B cell (primary cell): ENCODE measurements at regions not wholly inside any gene's neighbourhood (a gene's known extent, or its start where the extent isn't known, plus 50 kb on each side); places are given as distances from the start of the nearest gene placed in this dataset.

Experiments
- ATAC-seq: fragments of 200-7000 bp; cut with Tn5 transposase; one replicate; pipeline ENCODE4 v1.10.0; 2021; ENCODE audit warnings: low read depth, mild to moderate bottlenecking, moderate number of reproducible peaks, moderate library complexity
- CTCF ChIA-PET: fragments of 350-600 bp; sonication (Branson Sonifier 250); formaldehyde crosslinking; loops from one replicate; lab custom pipeline; 2021; ENCODE audit warnings: antibody characterized with exemption, inconsistent platforms; lab: Charles Lee
- POLR2A ChIA-PET: fragments of 350-600 bp; sonication (Branson Sonifier 250); formaldehyde crosslinking; loops from one replicate; lab custom pipeline; 2021; ENCODE audit warnings: antibody characterized with exemption; lab: Charles Lee
- DNase-seq: peaks from one replicate; pipeline ENCODE4 v3.0.0; 2013
- H2AFZ ChIP-seq: 2 replicates; pipeline ENCODE4 v1.6.1; 2012; ENCODE audit warnings: mild to moderate bottlenecking, low read depth, low read length; ENCODE audit not compliant: insufficient read depth, poor library complexity, severe bottlenecking
- H3K27ac ChIP-seq, 2 donors: 1 replicate in 1 of 2; 2 replicates in 1 of 2; pipeline ENCODE4 v1.5.1; 2012 to 2013; ENCODE audit warnings: low read length in 2 of 2, mild to moderate bottlenecking in 2 of 2, moderate library complexity in 1 of 2
- H3K27me3 ChIP-seq, 4 experiments: fragments of 200-600 bp in 1 of 4; sonication (generic) in 1 of 4; replicated peaks in 1 of 4; 1 replicate in 2 of 4; 2 replicates in 2 of 4; pipeline versions ENCODE4 v1.6.1 to v1.7.0; 2013 to 2016; ENCODE audit warnings: low read length in 3 of 4, mild to moderate bottlenecking in 2 of 4, mixed read lengths in 1 of 4, moderate library complexity in 1 of 4; ENCODE audit not compliant: insufficient read depth in 4 of 4, control insufficient read depth in 3 of 4; ENCODE audit errors: control extremely low read depth in 1 of 4
- H3K36me3 ChIP-seq, 2 experiments: replicated peaks in 1 of 2; 1 replicate in 1 of 2; 2 replicates in 1 of 2; pipeline versions ENCODE4 v1.6.1 to v1.7.1; 2013; ENCODE audit warnings: low read length in 1 of 2; ENCODE audit not compliant: insufficient read depth in 2 of 2, control insufficient read depth in 1 of 2; ENCODE audit errors: control extremely low read depth in 1 of 2, extremely low read depth in 1 of 2
- H3K4me1 ChIP-seq, 2 donors: fragments of 200-600 bp in 1 of 2; sonication (generic) in 1 of 2; 1 replicate in 1 of 2; 2 replicates in 1 of 2; pipeline versions ENCODE4 v1.5.1 to v1.6.1; 2013 to 2017; ENCODE audit warnings: low read length in 2 of 2; ENCODE audit not compliant: control insufficient read depth in 2 of 2, insufficient read depth in 2 of 2
- H3K4me2 ChIP-seq: replicated peaks from 2 replicates; pipeline ENCODE3; 2012; ENCODE audit warnings: mild to moderate bottlenecking, low read depth, low read length; ENCODE audit not compliant: poor library complexity, severe bottlenecking
- H3K4me3 ChIP-seq, 5 experiments: fragments of 200-600 bp in 1 of 5; sonication (generic) in 1 of 5; 1 replicate in 3 of 5; 2 replicates in 2 of 5; pipeline versions ENCODE4 v1.5.1 to v1.7.0; 2011 to 2016; ENCODE audit warnings: low read length in 4 of 5, mild to moderate bottlenecking in 4 of 5, low read depth in 2 of 5, control low read depth in 1 of 5, moderate library complexity in 1 of 5; ENCODE audit not compliant: insufficient read depth in 1 of 5; ENCODE audit errors: control extremely low read depth in 1 of 5, extremely low read depth in 1 of 5
- H3K79me2 ChIP-seq: fragments of 200-600 bp; sonication (generic); one replicate; pipeline ENCODE4 v1.6.0; 2016; ENCODE audit warnings: low read length; ENCODE audit not compliant: control insufficient read depth, insufficient read depth
- H3K9ac ChIP-seq: fragments of 200-600 bp; sonication (generic); 2 replicates; pipeline ENCODE4 v1.6.1; 2017; ENCODE audit warnings: mild to moderate bottlenecking, low read length, moderate library complexity
- H3K9me3 ChIP-seq, 3 donors: one replicate each; pipeline versions ENCODE4 v1.6.1 to v1.7.1; 2013; ENCODE audit warnings: low read length in 2 of 3; ENCODE audit not compliant: control insufficient read depth in 2 of 3, insufficient read depth in 1 of 3; ENCODE audit errors: control extremely low read depth in 1 of 3
- H4K20me1 ChIP-seq: 2 replicates; pipeline ENCODE4 v1.6.0; 2012; ENCODE audit warnings: mild to moderate bottlenecking, low read length; ENCODE audit not compliant: insufficient read depth, control insufficient read depth, poor library complexity, severe bottlenecking
- H3K27ac Mint-ChIP-seq: one replicate; pipeline ENCODE4 v1.8.0; 2021; ENCODE audit warnings: mixed read lengths
- H3K27me3 Mint-ChIP-seq: one replicate; pipeline ENCODE4 v1.8.0; 2021; ENCODE audit warnings: mixed read lengths
- H3K4me1 Mint-ChIP-seq: one replicate; pipeline ENCODE4 v1.8.0; 2021; ENCODE audit warnings: mixed read lengths
- H3K4me3 Mint-ChIP-seq: one replicate; pipeline ENCODE4 v1.8.0; 2021; ENCODE audit warnings: mixed read lengths
- H3K9me3 Mint-ChIP-seq: one replicate; pipeline ENCODE4 v1.8.0; 2022; ENCODE audit warnings: mixed read lengths; ENCODE audit not compliant: insufficient read depth
- EZH2 ChIP-seq: IDR thresholded peaks from 2 replicates; pipeline ENCODE4 v1.6.1; 2012; ENCODE audit warnings: borderline replicate concordance, low read depth, mild to moderate bottlenecking, moderate library complexity, low read length; ENCODE audit not compliant: insufficient read depth, poor library complexity, severe bottlenecking
- WGBS: methylation state at CpG from one replicate; pipeline ENCODE4 v1.1.5; 2013; ENCODE audit warnings: missing lambda C conversion rate; ENCODE audit not compliant: insufficient coverage; 5-methylcytosine and 5-hydroxymethylcytosine counted together
- intact Hi-C: fragments of 100-400 bp; cut with micrococcal nuclease; formaldehyde crosslinking; loops from one replicate; pipeline ENCODE4 v1.10.0; 2022
- TF ChIP-seq, protein P1 (sequence below): fragments of 200-600 bp; IDR thresholded peaks from one replicate; pipeline ENCODE4 v1.8.0; 2022; ENCODE audit warnings: antibody characterized with exemption, mild to moderate bottlenecking

DNA sequence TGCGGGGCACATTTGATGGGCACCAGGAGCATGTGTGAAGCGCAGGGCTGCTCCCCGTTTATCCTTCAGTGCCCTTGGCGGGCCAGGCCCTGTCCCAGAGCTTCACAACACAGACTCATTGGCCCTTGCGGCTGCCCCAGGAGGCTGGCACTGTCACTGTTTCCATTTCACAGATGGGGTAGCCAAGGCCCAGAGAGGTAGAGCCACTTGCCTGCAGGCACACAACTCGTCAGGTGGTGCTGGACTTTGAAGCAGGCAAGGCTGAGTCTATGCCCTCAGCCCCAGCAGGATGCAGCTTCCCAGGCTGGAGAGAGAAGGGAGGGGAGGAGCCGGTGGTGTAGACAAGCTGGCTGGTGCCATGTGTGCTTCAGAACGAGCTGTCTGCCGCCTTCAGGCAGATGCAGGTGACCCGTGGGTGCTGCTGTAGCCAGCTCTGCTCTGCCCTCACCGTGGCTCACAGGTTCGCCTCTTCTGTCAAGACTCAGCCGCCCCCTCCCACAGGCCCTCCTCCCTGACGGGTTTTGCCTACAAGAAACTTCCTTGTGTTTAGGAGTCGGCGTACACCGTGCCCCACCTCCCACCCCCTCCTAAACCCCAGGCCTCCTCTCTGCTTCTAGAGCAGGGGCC lies 232.3 kb upstream of the CIBAR2 start:
- ATAC-seq (no peak), DNase-seq (no peak)
- 79% methylated on average over 11 of the region's 17 CpGs for WGBS
- Histone ChIP-seq H3K9ac (no peak overlapping the region), H3K27me3 (no peaks in the 10 kb centered on the region), H4K20me1 (no peaks in the 10 kb centered on the region), H2AFZ (no peak overlapping the region), H3K4me2 (no peak overlapping the region), H3K36me3 (no peaks in the 10 kb centered on the region), H3K27ac (no peak overlapping the region), H3K79me2 (no peaks in the 10 kb centered on the region), H3K4me1 (no peaks in the 10 kb centered on the region), H3K9me3 (no peaks in the 10 kb centered on the region), H3K4me3 (no peak overlapping the region)
- TF ChIP-seq, protein P1, sequence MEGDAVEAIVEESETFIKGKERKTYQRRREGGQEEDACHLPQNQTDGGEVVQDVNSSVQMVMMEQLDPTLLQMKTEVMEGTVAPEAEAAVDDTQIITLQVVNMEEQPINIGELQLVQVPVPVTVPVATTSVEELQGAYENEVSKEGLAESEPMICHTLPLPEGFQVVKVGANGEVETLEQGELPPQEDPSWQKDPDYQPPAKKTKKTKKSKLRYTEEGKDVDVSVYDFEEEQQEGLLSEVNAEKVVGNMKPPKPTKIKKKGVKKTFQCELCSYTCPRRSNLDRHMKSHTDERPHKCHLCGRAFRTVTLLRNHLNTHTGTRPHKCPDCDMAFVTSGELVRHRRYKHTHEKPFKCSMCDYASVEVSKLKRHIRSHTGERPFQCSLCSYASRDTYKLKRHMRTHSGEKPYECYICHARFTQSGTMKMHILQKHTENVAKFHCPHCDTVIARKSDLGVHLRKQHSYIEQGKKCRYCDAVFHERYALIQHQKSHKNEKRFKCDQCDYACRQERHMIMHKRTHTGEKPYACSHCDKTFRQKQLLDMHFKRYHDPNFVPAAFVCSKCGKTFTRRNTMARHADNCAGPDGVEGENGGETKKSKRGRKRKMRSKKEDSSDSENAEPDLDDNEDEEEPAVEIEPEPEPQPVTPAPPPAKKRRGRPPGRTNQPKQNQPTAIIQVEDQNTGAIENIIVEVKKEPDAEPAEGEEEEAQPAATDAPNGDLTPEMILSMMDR: no peak
- TF ChIP-seq EZH2: no peak
- POLR2A ChIA-PET: no interaction called here
- H3K4me1 Mint-ChIP-seq: no peaks in the 10 kb centered on the region
- no peak overlapping the region for H3K27ac Mint-ChIP-seq
- CTCF ChIA-PET: no interaction called here
- no peak overlapping the region for H3K4me3 Mint-ChIP-seq
- H3K27me3 Mint-ChIP-seq: peaks cover 12% of the 10 kb centered on the region
- intact Hi-C loops: no loop called here
- peaks cover 3% of the 10 kb centered on the region for H3K9me3 Mint-ChIP-seq

DNA sequence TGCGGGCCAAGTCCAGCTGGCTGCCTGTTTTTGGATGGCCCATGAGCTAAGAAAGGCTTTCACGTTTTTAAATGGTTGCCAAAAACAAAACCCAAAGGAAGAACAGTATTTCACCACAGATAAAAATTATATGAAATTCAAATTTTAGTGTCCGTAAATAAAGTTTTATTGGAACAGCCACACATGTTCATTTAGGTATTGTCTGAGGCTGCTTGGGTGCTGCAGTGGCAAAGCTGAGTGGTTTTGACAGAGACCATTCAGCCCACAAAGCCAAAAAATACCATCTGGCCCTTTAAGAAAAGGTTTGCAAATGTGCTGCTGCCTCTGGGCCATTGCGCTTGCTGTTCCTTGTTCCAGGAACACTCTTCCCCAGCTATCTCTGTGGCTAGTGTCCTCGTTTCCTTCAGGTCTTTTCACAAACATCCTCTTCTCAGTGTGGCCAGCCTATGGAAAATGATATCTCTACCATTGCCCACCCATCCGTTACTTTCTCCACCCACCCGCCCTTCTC lies 232.9 kb upstream of the CIBAR2 start:
- CTCF ChIA-PET: no interaction called here
- POLR2A ChIA-PET: no interaction called here
- intact Hi-C loops: no loop called here
- Mint-ChIP-seq H3K9me3 (peaks cover 3% of the 10 kb centered on the region), H3K4me3 (no peak overlapping the region), H3K27ac (no peak overlapping the region), H3K4me1 (no peaks in the 10 kb centered on the region), H3K27me3 (peaks cover 11% of the 10 kb centered on the region)
- WGBS: 44% methylated on average over 2 of the region's 7 CpGs
- Histone ChIP-seq H2AFZ (no peak overlapping the region), H4K20me1 (no peaks in the 10 kb centered on the region), H3K9me3 (no peaks in the 10 kb centered on the region), H3K9ac (no peak overlapping the region), H3K4me2 (no peak overlapping the region), H3K27ac (no peak overlapping the region), H3K4me3 (no peak overlapping the region), H3K4me1 (no peaks in the 10 kb centered on the region), H3K27me3 (no peaks in the 10 kb centered on the region), H3K79me2 (no peaks in the 10 kb centered on the region), H3K36me3 (no peaks in the 10 kb centered on the region)
- TF ChIP-seq, protein P1: no peak
- TF ChIP-seq EZH2: no peak
- ATAC-seq: no peak
- no peak for DNase-seq
